Islet precursor cell (in vitro differentiated cells): ENCODE measurements at regions not wholly inside any gene's neighbourhood (a gene's known extent, or its start where the extent isn't known, plus 50 kb on each side); places are given as distances from the start of the nearest gene placed in this dataset.

Source experiments
- DNase-seq: peaks from one replicate; pipeline ENCODE4 v3.0.0-alpha.2; 2018

DNA sequence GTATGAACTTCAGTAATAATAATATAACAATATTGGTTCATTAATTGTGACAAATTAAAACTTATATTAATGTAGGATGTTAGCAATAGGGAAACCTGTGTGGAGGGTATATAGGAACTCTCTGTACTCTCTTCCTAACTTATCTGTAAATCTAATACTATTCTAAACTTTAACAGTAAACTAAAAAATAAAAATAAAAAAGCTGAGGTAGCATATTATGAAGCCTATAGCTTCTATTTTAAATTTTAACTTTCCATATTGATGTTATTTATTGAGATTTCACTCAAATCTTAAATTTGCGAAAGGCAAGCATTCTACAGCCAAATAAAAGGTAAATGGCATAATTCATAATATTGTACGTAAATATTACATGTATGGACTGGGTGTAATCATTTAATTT, 326.4 kb downstream of the MEI4 start:
- DNase-seq, result no peak

DNA sequence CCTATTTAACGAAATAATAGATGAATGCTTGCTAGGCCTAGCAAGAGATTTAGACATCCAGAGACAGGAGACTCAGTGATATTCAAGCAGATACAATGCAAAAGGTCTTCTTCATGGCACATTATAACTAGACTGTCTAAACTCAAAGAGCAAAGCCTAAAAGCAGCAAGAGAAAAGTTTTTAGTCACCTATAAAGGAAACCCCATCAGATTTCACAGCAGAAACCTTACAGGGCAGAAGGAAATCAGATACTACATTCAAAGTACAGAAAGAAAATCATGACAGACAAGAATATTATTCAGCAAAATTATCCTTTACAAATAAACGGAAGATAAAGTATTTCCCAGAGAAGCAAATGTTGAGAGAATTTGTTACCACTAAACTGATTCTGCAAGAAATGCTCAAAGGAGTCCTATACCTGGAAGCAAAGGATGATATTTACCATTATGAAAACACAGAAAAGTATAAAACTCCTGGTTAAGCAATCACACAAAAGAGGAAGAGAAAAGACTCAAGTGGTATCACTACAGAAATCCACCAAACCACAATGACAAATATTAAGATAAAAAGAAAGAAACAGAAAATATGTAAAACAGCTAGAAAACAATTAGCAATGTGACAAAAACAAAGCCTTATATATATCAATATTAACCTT, 333.7 kb downstream of the MEI4 start:
- DNase-seq, result no peak

DNA sequence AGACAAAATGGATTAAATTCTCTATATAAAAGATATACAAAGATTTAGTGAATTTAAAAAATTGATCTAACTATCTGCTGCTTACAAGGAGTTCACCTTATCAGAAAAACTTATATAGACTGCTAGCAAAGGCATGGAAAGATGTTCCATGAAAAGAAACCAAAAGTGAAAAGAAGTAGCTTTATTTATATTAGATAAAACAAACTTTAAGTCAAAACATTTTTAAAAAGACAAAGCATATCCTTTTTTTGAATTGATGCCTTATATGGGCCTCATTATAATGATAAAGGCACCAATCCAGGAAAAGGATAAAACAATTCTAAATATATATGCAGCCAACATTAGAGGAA, 334.2 kb downstream of the MEI4 start:
- DNase-seq, result no peak

DNA sequence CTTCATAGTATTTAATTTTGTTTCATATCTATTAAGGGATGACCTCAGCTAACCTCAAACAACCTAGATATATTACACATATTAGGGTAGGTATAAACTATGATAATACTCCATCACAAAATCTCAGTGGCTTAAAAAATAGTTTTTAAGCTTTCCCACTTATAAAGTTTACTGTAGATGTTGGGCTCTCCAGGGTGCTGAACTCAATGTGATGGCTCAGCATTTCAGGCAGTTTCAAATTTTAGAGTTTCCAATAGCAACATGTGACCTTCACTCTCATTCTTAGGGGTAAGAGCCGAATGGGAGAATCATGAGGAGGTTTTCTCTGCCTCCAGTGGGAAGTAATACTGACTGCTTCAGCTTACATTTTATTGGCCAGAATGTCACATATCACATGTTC, 357.3 kb downstream of the MEI4 start:
- no peak for DNase-seq

DNA sequence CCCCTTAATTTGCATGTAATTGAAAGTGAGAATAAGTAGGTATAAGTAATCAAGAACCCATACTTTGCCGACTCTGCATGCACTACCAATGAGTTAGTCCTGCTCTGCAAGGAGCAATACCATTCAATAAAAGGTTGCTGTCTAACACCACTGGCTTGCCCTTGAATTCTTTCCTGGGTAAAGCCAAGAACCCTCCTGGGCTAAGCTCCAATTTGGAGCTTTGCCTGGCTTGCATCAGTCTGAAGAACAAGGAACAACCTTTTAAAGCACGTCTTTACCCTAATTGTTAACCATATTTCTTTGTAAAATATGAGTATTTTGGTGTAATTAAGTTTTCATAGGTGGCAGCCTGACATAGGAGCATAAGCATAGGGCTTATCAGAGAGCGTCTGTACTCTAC, 367.7 kb downstream of the MEI4 start:
- DNase-seq, result no peak

DNA sequence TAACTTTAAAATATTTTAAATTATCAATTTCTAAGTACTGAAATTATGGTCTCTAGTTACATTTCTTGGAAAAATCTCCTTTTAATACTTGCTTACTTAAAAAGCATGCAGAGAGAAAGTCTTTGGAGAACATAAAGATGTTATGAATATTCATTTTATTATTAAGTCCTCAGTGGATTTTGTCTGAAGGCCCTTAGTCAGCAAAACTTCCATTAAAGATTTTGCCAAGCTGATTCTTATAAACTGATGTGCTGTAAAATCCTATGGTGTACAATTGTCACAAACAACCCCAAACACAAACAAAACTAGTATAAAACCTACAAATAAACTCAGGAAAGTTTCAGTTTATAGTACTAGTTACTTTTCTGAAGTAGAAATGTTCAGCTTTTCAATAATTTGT, 372.7 kb downstream of the MEI4 start:
- DNase-seq, result no peak

DNA sequence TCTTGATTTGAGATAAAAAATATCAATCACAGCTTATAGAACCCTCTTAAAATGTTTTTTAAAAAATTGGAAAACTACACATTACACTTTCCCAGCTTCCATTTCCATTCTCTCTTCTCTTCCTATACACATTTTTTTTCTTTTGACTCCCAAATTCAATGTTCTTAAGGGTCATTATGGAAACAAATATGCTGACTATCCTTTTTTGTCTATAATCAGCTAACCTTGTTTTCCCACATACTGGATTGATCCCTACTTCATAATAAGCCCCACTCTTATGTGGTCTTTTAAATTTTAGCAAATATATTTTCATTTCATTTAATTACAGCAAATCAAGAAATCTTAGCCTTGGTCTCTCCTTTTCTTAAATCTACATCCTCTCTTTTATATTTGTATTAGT, 378.4 kb downstream of the MEI4 start:
- no peak for DNase-seq

DNA sequence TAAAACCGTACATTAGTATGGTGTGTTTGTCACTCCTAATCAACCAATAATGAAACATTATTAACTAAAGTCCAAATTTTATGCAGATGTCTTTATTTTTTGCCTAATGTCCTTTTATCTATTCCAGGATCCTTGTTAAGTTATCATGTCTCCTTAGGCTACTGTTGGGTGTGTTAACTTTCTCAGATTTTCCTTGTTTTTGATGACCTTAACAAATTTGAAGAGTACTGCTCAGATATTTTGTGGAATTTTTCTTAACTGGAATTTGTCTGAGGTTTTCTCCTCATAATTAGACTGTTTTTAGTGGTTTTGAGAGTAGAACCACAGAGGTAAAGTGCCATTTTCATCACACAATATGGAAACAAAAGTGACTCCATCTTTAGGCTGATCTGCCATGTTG, 406.3 kb downstream of the MEI4 start:
- no peak for DNase-seq

DNA sequence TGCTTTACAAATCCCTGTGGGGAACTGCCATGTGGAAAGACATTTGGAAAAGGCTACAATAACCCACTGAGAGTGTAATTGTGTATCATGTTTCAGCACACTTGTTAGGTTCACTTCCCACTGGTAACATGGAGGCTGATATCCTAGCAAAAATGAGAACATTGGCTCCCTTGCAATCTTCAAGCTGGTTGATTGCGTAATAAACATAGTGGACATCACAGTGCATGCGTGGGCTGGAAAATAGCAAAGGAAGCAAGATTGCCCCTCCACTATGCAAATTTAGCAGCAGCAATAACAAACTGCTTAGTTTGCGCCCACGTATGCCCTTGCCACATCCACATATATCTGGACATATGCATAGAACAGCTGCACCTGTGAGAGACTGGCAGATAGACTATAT, 410.2 kb downstream of the MEI4 start:
- DNase-seq, result no peak

DNA sequence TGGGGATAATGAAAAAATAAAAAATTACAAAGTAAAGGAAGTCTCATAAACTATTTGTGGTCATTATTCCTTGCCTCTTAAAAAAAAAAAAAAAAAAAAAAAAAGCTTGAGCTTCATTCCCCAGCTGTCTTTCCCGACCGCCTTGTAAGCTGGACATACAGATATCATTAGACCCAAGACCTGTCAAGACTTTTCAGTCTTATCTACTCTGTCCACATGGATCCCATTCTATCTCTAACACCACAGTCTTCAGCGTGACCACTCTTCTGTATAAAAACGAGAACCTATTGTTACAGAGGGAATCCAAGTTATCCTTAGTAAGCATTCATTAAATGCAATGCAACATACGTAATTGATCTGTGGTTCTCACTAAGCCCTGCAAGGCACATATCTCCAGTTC, 423.5 kb downstream of the MEI4 start:
- no peak for DNase-seq

DNA sequence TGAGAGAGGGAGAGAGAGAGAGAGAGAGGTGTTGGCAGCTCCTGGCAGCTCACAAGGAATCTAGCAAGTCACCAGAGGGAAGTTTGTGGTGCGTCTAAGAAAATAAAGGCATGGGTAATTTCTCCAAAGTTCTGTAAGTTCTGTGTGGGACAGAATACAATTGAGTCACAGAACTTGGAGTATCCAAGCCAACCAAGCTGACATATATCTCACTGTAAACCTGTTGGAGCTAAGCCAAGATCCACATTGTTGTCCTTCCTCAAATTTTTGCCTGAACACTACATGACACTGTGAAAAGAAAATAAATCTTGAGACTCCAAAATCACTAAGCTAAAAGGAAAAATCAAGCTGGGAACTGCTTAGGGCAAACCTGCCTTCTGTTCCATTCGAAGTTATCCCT, 436.7 kb downstream of the MEI4 start:
- DNase-seq, result no peak

DNA sequence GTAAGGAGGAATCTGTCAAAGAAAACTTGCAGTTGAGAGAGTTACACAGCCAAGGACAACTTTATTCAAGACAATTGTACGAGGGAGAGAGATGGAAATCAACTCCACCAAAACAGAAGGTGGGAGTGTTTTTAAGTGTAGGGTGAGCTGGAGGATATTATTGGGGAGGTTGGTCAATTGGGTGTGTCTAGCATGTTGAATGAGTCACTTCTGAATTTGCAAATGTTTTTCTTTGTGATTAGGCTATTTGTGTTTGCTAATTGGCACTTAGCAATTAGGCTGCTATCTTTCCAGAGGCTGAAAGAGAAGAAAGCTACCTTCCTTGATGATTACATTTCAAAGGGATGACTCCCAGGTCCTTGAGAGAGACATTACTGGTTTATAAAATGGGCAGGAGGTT, 441.1 kb downstream of the MEI4 start:
- no peak for DNase-seq

DNA sequence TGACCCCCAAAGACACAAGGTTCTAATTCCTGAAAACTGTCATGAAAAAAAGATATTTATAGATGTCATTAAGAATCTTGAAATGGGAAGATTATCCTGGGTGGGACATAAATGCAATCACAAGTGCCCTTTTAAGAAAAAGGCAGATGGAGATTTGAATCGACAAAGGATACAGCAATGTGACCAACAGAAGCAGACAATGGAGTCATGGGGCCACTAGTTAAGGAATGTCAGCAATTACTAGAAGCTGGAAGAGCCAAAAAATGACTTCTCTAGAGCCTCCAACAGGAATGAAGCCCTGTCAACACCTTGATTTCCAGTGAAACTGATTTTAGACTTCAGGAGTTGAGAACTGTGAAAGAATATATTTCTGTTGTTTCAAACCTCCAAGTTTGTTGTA, 448.5 kb downstream of the MEI4 start:
- no peak for DNase-seq

DNA sequence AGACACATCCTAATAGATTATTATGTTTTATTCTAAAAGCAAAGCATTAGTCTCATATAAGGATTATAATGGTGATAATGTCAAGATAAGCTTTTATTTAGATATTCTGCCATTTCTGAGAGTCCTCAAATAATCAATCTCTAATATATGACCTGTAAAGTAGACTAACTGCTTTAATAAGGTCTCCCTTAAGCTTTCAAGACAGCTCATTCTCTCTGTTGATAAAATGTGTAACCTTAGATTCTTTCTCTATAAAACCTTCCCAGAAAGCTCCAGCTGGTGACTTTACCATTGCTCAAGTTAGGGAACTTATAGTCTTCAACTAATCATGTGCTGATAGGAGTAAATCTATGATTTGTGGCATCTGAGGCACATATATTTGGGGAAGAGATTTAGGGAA, 457.8 kb downstream of the MEI4 start:
- no peak for DNase-seq

DNA sequence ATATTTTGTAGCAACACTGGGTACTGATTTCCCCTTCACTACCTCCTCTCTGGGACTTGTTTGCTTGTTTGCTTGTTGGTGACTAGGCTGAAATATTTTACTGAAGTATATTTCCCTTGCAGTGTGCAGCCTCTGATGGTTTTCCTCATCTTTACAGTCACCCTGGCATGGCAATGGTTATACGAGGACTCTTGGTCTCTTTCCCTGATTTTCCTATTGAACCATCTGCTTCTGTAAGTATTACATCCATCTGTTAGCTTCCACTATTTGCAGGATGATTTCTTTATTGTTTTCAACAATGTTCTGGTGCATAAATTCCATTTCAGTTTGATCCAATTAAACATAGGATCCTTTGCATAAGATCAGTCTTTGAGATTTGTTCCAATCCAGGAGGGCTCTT, 465.1 kb downstream of the MEI4 start:
- DNase-seq, result no peak

DNA sequence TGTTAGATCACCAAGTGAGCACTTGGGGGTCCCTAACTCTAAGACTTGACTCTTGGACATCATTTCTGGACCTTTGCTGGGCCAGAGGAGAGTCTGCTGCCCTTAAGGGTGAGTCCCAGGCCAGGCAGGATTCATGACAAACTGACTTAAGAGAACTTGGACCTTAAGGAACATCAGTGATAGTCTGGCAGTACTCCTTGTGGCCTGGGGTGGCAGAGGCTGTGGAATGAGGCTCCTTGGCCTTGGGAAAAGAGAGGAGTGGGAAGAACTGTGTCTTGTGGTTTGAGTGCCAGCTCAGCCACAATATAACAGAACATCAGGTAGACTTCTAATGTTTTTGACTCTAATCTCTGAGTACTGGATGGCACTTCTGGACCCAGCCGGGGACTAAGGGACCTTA, 478.7 kb downstream of the MEI4 start:
- DNase-seq, result no peak

DNA sequence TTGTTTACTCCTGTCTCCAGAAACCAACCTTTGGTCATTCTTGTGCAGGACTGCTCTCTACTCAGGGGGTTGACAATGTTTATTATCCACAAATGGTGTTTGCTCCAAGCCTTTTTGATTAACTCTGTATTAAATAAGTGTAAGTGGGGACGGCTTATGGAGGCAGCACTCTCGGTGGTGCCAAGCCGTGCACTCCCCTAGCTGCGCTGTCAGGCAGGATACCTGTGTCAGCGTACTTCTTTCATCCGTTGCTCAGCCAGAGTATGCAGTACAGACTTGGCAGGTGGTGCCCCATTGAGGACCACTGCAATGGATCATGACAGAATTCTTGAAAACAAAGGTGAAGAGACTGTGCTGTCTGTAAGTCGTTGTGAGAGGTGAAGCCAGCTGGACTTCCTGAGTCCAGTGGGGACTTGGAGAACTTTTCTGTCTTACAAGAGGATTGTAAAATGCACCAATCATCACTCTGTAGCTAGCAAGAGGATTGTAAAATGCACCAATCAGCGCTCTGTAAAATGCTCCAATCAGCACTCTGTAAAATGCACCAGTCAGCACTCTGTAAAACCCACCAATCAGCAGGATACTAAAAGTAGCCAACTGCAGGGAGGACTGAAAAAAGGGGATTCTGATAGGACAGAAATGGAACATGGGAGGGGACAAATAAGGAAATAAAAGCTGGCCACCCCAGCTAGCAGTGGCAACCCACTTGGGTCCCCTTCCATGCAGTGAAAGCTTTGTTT, 480.0 kb downstream of the MEI4 start:
- DNase-seq, result no peak

DNA sequence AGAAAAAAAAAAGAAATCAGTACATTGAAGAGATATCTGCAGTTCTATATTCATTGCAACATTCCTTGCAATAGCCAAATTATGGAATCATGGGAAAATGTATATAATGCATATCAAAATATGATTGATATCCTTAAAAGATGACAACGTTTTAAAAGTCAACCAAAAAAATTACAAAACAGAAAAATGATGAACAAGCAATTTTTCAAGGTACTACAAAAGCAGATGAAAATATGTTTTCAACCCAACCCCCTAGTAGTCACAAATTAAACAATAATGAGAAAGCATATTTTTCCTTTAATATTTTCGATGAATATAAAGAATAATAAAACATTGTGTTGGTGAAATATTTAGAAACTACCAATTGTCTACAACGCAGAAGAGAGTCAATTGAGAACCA, 497.6 kb downstream of the MEI4 start:
- no peak for DNase-seq

DNA sequence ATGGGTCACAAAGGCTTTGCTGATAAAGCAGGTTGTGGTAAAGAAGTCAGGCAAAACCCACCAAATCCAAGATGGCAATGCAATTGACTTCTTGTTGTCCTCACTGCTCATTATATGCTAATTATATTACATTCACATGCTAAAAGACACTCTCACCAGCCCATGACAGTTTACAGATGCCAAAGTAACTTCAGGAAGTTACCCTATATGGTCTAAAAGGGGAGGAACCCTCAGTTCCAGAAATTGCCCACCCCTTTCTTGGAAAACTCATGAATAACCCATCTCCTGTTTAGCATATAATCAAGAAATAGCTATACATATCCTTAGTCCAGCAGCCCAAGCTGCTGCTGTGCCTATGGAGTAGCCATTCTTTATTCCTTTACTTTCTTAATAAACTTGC, 501.1 kb downstream of the MEI4 start:
- DNase-seq, result no peak

DNA sequence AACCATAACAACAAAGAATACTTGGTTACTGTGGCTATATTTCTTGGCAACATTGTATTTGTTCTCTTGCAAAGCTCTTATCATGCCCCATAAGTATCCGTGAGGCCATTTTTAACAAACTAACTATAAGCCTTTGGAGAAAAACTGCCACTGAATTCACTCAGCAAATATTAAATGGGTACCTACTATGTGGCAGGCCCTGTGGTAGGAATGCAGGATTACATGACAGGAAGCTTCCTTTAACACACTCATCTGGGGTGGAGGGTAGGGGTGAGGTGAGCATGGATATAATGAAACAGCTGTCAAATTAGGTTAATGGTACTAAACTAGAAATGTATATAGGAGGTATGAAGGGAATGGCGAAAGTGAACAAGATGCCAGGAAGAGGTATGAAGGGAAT, 504.8 kb downstream of the MEI4 start:
- DNase-seq, result no peak

DNA sequence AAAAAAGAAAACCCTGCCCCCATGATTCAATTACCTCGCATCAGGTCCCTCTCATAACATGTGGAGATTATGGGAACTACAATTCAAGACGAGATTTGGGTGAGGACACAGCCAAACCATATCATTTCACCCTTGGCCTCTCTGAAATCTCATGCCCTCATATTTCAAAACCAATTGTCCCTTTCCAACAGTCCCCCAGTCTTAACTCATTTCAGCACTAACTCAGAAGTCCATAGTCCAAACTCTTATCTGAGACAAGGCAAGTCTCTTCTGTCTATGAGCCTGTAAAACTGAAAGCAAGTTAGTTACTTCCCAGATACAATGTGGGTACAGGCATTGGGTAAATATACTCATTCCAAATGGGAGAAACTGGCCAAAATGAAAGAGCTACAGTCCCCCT, 536.1 kb downstream of the MEI4 start:
- DNase-seq, result no peak

DNA sequence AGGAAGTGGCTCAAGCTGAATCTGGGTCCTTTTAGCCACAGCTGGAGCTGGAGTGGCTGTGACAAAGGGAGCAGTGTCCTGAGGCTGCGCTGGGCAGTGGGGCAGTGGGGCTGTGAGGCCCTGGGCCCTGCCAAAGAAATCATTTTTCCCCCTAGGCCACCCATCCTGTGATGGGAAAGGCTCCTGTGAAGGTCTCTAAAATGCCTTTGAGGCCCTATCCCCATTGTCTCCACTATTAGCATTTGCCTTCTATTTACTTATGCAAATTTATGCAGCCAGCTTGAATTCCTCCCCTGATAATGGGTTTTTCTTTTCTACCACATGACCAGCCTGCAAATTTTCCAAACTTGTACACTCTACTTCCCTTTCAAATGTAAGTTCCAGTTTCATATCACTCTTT, 539.2 kb downstream of the MEI4 start:
- DNase-seq, result no peak

DNA sequence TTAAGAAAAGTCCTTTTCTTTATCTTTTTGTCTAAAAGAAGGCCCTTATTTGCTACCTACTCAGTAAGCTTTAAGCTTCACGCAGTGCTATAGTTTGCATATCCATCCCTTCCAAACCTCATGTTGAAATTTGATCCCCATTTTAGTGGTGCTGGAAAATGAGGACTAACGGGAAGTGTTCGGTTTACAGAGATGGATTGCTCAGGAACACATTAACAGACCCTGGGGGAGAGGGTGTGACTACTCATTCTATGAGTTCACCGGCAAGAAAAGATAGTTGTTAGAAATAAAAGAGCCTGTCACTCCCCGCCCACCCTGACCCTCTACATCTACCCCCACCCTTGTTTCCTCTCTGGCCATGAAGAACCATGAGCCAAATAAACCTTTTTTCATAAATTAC, 546.2 kb downstream of the MEI4 start:
- no peak for DNase-seq

DNA sequence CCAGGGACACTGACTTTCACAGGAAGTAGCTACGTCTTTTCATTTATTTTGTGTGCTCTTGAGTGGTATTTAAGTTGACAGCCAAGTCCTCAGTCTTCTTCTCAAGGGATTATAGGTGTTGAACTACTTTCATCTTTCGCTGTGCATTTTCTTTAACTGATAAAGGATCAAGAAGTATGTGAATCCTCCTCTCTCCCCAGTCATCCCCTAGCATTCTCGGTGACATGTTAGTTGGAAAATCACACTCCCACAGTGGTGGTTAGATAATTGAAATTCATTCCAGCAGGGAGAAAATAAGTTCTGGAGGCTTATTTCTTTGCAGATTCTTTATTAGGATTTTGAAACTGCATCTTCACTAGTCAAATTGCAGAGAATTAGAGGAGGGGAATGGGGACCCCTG, 569.4 kb downstream of the MEI4 start:
- DNase-seq, result no peak

DNA sequence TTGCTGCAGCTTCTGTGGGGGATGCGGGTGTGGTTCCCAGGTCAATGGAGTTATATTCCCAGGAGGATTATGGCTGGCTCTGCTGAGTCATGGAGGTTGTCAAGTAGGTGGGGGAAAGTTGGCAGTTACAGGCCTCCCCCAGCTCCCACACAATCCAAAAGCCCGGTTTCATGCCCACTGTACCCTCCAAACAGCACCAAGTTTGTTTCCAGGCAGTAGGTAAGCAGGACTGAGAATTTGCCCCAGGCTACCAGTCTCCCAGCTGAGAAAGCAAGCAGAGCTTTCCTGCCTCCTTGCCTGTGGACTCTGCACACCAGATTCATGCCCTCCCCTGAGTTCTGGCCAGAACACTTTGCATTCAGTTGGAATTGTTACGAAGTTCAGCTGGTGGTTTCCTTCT, 578.2 kb downstream of the MEI4 start:
- peak; percentile 57 for DNase-seq
